SK-N-SH treated with all-trans-retinoic acid at 6 μM for 48 hours (cell line): ENCODE measurements at regions not wholly inside any gene's neighbourhood (a gene's known extent, or its start where the extent isn't known, plus 50 kb on each side); places are given as distances from the start of the nearest gene placed in this dataset.

Experiments used
- ATAC-seq: fragments of 200-7000 bp; cut with Tn5 transposase; 3 replicates; pipeline ENCODE4 v1.9.1; 2020; ENCODE audit warnings: mild to moderate bottlenecking, moderate library complexity
- ARNTL ChIP-seq: fragments of 450-650 bp; formaldehyde crosslinking; IDR thresholded peaks from 2 replicates; pipeline ENCODE4 v1.5.0; 2020; ENCODE audit warnings: low read depth, mild to moderate bottlenecking, moderate library complexity, borderline replicate concordance
- BACH2 ChIP-seq: fragments of 250-450 bp; sonication (Bioruptor Pico); IDR thresholded peaks from 2 replicates; pipeline ENCODE4 v1.9.0; 2021; ENCODE audit warnings: mild to moderate bottlenecking, borderline replicate concordance
- CREB5 ChIP-seq: fragments of 250-450 bp; sonication (Bioruptor Pico); IDR thresholded peaks from 2 replicates; pipeline ENCODE4 v1.5.1; 2020; ENCODE audit warnings: low read depth, mild to moderate bottlenecking, moderate library complexity
- CSRNP3 ChIP-seq: fragments of 250-450 bp; sonication (Bioruptor Pico); IDR thresholded peaks from 2 replicates; pipeline ENCODE4 v1.5.1; 2021; ENCODE audit warnings: mild to moderate bottlenecking, moderate library complexity
- ESRRG ChIP-seq: fragments of 250-450 bp; sonication (Bioruptor Pico); IDR thresholded peaks from 2 replicates; pipeline ENCODE4 v1.6.1; 2021; ENCODE audit warnings: mild to moderate bottlenecking
- GLIS3 ChIP-seq: fragments of 250-450 bp; sonication (Bioruptor Pico); IDR thresholded peaks from 2 replicates; pipeline ENCODE4 v1.5.0; 2020; ENCODE audit warnings: mild to moderate bottlenecking, moderate library complexity
- ISL1 ChIP-seq: fragments of 250-450 bp; sonication (Bioruptor Pico); IDR thresholded peaks from 2 replicates; pipeline ENCODE4 v2.1.2; 2022; ENCODE audit warnings: mild to moderate bottlenecking, moderate library complexity
- OSR1 ChIP-seq: fragments of 250-450 bp; sonication (Bioruptor Pico); IDR thresholded peaks from 2 replicates; pipeline ENCODE4 v1.8.0; 2022; ENCODE audit warnings: moderate library complexity, mild to moderate bottlenecking, inconsistent platforms
- POU6F1 ChIP-seq: fragments of 250-450 bp; sonication (Bioruptor Pico); IDR thresholded peaks from 2 replicates; pipeline ENCODE4 v1.8.0; 2021; ENCODE audit warnings: low read depth, mild to moderate bottlenecking, moderate library complexity, borderline replicate concordance
- PPARA ChIP-seq: fragments of 250-450 bp; sonication (Bioruptor Pico); IDR thresholded peaks from 2 replicates; pipeline ENCODE4 v1.5.0; 2020; ENCODE audit warnings: mild to moderate bottlenecking, borderline replicate concordance
- RARB ChIP-seq: fragments of 250-450 bp; sonication (Bioruptor Pico); IDR thresholded peaks from 2 replicates; pipeline ENCODE4 v1.8.0; 2021; ENCODE audit warnings: mild to moderate bottlenecking, moderate library complexity
- TCF4 ChIP-seq: fragments of 250-450 bp; sonication (Bioruptor Pico); IDR thresholded peaks from 2 replicates; pipeline ENCODE4 v1.8.0; 2021; ENCODE audit warnings: mild to moderate bottlenecking, moderate library complexity, borderline replicate concordance
- TOX ChIP-seq: fragments of 250-450 bp; sonication (Bioruptor Pico); IDR thresholded peaks from 2 replicates; pipeline ENCODE4 v1.8.0; 2021; ENCODE audit warnings: mild to moderate bottlenecking, moderate library complexity, borderline replicate concordance
- TSHZ2 ChIP-seq: fragments of 250-450 bp; sonication (Bioruptor Pico); IDR thresholded peaks from 2 replicates; pipeline ENCODE4 v1.5.0; 2020; ENCODE audit warnings: mild to moderate bottlenecking, moderate library complexity
- ZC3H10 ChIP-seq: fragments of 250-450 bp; sonication (Bioruptor Pico); IDR thresholded peaks from 2 replicates; pipeline ENCODE4 v1.5.1; 2021; ENCODE audit warnings: mild to moderate bottlenecking, moderate library complexity
- ZFP3 ChIP-seq: fragments of 250-450 bp; sonication (Bioruptor Pico); IDR thresholded peaks from 2 replicates; pipeline ENCODE4 v1.5.0; 2020; ENCODE audit warnings: mild to moderate bottlenecking, moderate library complexity
- ZFP30 ChIP-seq: fragments of 450-650 bp; formaldehyde crosslinking; IDR thresholded peaks from 2 replicates; pipeline ENCODE4 v1.5.0; 2022; ENCODE audit warnings: mild to moderate bottlenecking, moderate library complexity
- ZNF565 ChIP-seq: fragments of 450-650 bp; formaldehyde crosslinking; conservative IDR thresholded peaks from 2 replicates; pipeline ENCODE4 v1.5.0; 2020; ENCODE audit warnings: low read depth, mild to moderate bottlenecking, moderate library complexity
- ZNF70 ChIP-seq: fragments of 450-650 bp; formaldehyde crosslinking; IDR thresholded peaks from 2 replicates; pipeline ENCODE4 v1.5.0; 2020; ENCODE audit warnings: mild to moderate bottlenecking, moderate library complexity
- ZNF8 ChIP-seq: fragments of 450-650 bp; formaldehyde crosslinking; IDR thresholded peaks from 2 replicates; pipeline ENCODE4 v1.5.0; 2020; ENCODE audit warnings: mild to moderate bottlenecking, moderate library complexity

- ATAC-seq: no peak
- TF ChIP-seq ZNF70 (no peak), CSRNP3 (CRISPR knock-in tag) (no peak), TOX (CRISPR knock-in tag) (no peak), ZNF565 (CRISPR knock-in tag) (no peak), GLIS3 (CRISPR knock-in tag) (no peak), PPARA (CRISPR knock-in tag) (no peak), TSHZ2 (CRISPR knock-in tag) (no peak), ARNTL (CRISPR knock-in tag) (no peak), RARB (no peak), OSR1 (CRISPR knock-in tag) (no peak), BACH2 (no peak)
Observed at GRCh38 chr12:28750946-28751685, 398.0 kb upstream of the FAR2 start.

GRCh38 chr12:28755027-28755426 is 394.1 kb upstream of the FAR2 start:
- ATAC-seq: no peak
- TF ChIP-seq TSHZ2 (CRISPR knock-in tag) (no peak), RARB (no peak), ARNTL (CRISPR knock-in tag) (no peak), ZNF70 (no peak), ZC3H10 (CRISPR knock-in tag) (no peak), POU6F1 (CRISPR knock-in tag) (no peak), ZFP30 (CRISPR knock-in tag) (no peak), OSR1 (CRISPR knock-in tag) (no peak), TCF4 (CRISPR knock-in tag) (no peak), ESRRG (no peak), ISL1 (no peak), ZNF565 (CRISPR knock-in tag) (no peak), PPARA (CRISPR knock-in tag) (no peak)

GRCh38 chr12:28759333-28759732 is 389.7 kb upstream of the FAR2 start:
- no peak for ATAC-seq
- TF ChIP-seq TOX (CRISPR knock-in tag): no peak
- no peak for TF ChIP-seq RARB
- no peak for TF ChIP-seq ZNF8 (CRISPR knock-in tag)
- TF ChIP-seq ZFP3 (CRISPR knock-in tag): no peak
- no peak for TF ChIP-seq TSHZ2 (CRISPR knock-in tag)
- no peak for TF ChIP-seq OSR1 (CRISPR knock-in tag)
- no peak for TF ChIP-seq PPARA (CRISPR knock-in tag)
- TF ChIP-seq CREB5 (CRISPR knock-in tag): no peak
- no peak for TF ChIP-seq TCF4 (CRISPR knock-in tag)
- TF ChIP-seq CSRNP3 (CRISPR knock-in tag): no peak
- no peak for TF ChIP-seq ARNTL (CRISPR knock-in tag)
- TF ChIP-seq ZFP30 (CRISPR knock-in tag): no peak
- no peak for TF ChIP-seq ZNF70
